HUES6 (cell line): ENCODE measurements at regions not wholly inside any gene's neighbourhood (a gene's known extent, or its start where the extent isn't known, plus 50 kb on each side); places are given as distances from the start of the nearest gene placed in this dataset.
"Not testable (repeated sequence)": the region's sequence is repeated elsewhere in the genome, so short reads cannot be mapped to it uniquely, and the experiment has no call there.

Source experiments
- H3K27ac ChIP-seq: 2 replicates; pipeline ENCODE4 v1.7.0; 2013; ENCODE audit warnings: low read depth, mild to moderate bottlenecking, low read length, inconsistent platforms
- H3K27me3 ChIP-seq: 2 replicates; pipeline ENCODE4 v1.6.1; 2013; ENCODE audit warnings: low read length; ENCODE audit not compliant: control insufficient read depth, insufficient read depth
- H3K36me3 ChIP-seq: 2 replicates; pipeline ENCODE4 v1.6.1; 2013; ENCODE audit warnings: low read length; ENCODE audit not compliant: control insufficient read depth, insufficient read depth
- H3K4me1 ChIP-seq: 2 replicates; pipeline ENCODE4 v1.6.1; 2013; ENCODE audit warnings: low read length; ENCODE audit not compliant: control insufficient read depth, insufficient read depth
- H3K4me3 ChIP-seq: 2 replicates; pipeline ENCODE4 v1.5.1; 2013; ENCODE audit warnings: low read depth, low read length
- H3K9ac ChIP-seq: one replicate; pipeline ENCODE4 v1.6.1; 2013; ENCODE audit warnings: mild to moderate bottlenecking, low read length
- H3K9me3 ChIP-seq: 2 replicates; pipeline ENCODE4 v1.6.1; 2013; ENCODE audit warnings: low read depth, low read length; ENCODE audit not compliant: control insufficient read depth, insufficient read depth

DNA sequence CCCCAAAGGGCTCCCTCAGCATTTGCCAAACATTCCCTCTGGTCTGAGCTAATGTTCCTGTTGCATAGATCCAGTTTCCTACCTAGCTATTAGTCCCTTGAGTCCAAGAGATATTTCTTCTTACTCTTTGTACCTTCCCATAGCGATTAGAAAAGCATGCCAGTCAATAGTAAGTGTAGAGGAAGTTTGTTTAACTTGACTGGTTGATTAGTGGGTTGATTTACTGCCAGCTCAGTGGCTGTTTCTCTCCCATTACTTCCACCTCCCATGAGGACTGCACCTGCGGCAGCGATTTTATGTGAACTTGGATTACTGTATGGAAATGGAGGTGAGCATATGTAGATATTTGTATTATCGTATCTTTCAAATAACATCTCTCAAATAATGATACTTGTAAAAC is 1748.4 kb upstream of the CELF4 start:
- no peaks in the 10 kb centered on the region; the same call in 1 of the 2 replicates for H3K36me3 ChIP-seq
- H3K4me1 ChIP-seq = peaks cover 8% of the 10 kb centered on the region; the same call in 1 of the 2 replicates
- no peak overlapping the region for H3K4me3 ChIP-seq
- no peaks in the 10 kb centered on the region for H3K27me3 ChIP-seq
- H3K9ac ChIP-seq = no peak overlapping the region
- H3K9me3 ChIP-seq = peaks cover 13% of the 10 kb centered on the region
- no peak overlapping the region for H3K27ac ChIP-seq

DNA sequence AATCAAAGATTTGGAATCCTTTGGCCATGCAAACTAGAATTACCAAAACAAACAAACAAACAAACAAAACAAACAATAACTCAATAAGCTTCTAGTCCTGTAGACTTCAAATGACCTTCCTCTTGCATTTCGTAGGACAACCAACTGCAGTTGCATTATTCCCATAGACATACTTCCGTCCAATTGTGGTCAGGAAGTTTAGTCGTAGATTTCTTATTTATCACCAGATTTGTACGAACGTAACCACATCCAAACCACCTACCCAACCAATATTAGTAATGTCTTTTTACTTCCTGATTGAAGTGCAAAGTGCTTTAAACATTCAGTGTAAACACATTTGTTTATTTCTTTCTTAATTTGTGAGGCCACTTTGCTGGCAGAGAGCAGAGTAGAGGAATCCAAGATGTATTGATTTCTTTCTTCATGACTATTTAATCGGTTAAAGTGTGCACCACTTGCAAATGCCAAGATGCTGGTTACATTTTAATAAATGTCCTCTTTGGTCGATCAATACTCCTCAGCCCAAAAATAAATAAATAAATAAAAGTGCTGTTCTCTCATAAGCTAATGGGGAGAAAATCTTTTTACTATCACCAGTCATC is 1745.6 kb upstream of the CELF4 start:
- H3K27ac ChIP-seq = no peak overlapping the region
- H3K4me3 ChIP-seq = no peak overlapping the region
- no peaks in the 10 kb centered on the region for H3K4me1 ChIP-seq
- H3K9ac ChIP-seq = no peak overlapping the region
- H3K27me3 ChIP-seq = no peaks in the 10 kb centered on the region
- peaks cover 28% of the 10 kb centered on the region for H3K9me3 ChIP-seq
- H3K36me3 ChIP-seq = no peaks in the 10 kb centered on the region; the same call in 1 of the 2 replicates

DNA sequence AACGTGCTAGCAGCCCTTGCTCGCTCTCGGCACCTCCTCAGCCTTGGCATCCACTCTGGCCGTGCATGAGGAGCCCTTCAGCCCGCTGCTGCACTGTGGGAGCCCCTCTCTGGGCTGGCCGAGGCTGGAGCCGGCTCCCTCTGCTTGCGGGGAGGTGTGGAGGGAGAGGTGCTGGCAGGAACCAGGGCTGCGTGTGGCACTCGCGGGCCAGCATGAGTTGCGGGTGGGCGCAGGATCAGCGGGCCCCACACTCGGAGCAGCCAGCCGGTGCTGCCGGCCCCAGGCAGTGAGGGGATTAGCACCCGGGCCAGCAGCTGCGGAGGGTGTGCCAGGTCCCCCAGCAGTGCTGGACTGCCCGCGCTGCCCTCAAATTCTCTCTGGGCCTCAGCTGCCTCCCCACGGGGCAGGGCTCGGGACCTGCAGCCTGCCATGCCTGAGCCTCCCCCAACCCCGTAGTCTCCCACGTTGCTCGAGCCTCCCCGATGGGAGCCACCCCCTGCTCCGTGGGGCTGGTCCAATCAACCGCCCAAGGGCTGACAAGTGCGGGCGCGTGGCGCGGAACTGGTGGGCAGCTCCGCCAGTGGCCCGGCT is 1743.4 kb upstream of the CELF4 start:
- H3K27me3 ChIP-seq = not testable (repeated sequence)
- peaks cover 28% of the 10 kb centered on the region for H3K9me3 ChIP-seq

DNA sequence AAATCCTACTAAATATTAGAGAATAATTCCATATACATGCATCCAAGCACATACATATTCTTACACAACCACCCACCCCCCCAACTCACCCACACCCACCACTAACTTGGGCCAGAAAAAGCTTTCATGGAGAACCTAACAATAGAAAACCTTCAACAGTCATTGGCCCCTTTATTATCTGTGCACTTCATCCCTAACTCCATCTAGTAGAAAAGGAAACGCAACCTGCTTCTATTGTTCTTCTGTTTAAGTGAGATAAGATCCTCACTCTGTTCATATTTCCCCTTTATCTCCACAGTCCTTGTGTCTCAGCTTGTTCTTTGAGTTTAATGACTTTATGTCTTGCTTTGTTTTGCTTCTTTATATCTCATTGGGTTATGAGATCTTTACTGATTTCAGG is 1740.2 kb upstream of the CELF4 start:
- peaks cover 34% of the 10 kb centered on the region for H3K9me3 ChIP-seq
- H3K36me3 ChIP-seq = no peaks in the 10 kb centered on the region; the same call in 1 of the 2 replicates
- no peak overlapping the region for H3K27ac ChIP-seq
- H3K27me3 ChIP-seq = no peaks in the 10 kb centered on the region
- H3K4me1 ChIP-seq = no peaks in the 10 kb centered on the region
- no peak overlapping the region for H3K4me3 ChIP-seq
- H3K9ac ChIP-seq = no peak overlapping the region

More for the DNA sequence above, 1743.4 kb upstream of the CELF4 start:
- not testable (repeated sequence) for H3K4me1 ChIP-seq, H3K9ac ChIP-seq, H3K4me3 ChIP-seq, H3K36me3 ChIP-seq, H3K27ac ChIP-seq

DNA sequence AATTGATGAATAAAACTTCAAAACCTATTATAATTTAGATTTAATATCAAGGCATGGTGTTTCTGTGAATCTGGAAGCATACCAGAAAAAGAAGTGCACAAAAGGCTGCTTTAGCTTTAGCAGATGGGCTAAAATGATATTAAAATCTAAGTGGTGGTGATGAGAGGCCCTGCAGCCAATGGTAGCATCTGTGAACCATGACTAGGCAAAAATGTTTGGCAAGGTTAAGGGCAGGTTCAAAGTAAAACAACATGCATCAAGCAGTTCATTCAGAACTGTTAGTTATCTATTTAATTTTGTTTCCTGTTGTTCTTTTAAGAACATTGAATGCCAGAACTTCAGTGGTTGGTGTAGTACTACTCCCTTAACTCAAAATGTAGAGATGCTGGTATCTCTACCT is 1736.9 kb upstream of the CELF4 start:
- Histone ChIP-seq H3K36me3 (no peaks in the 10 kb centered on the region), H3K27ac (no peak overlapping the region), H3K9me3 (peaks cover 8% of the 10 kb centered on the region)

DNA sequence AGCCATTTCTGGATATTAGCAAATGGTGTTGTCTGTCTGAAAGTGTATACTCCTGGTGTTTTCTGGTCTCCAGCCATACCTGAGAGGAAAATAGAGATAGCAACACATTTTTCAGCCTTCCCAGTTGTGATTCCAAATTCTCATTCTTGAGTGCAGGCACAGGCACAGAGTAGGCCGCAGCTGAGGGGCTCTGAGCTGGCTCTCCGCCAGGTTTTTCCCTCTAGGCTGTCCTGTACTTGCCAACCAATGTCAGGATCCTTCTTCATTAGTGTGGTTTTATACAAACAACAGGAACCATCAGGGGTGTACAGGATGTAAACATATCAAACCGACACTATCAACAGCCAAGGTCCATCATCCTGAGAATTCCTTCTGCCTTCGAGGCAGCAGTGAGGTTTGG is 1733.6 kb upstream of the CELF4 start:
- 0 out of 2 replicates have a peak, but pooled peaks cover 8% of the 10 kb centered on the region for H3K4me1 ChIP-seq
- no peaks in the 10 kb centered on the region for H3K36me3 ChIP-seq
- H3K27me3 ChIP-seq = no peaks in the 10 kb centered on the region
- H3K9me3 ChIP-seq = peaks cover 7% of the 10 kb centered on the region
- no peak overlapping the region for H3K4me3 ChIP-seq
- H3K27ac ChIP-seq = no peak overlapping the region
- H3K9ac ChIP-seq = no peak overlapping the region

More for the DNA sequence above, 1736.9 kb upstream of the CELF4 start:
- Histone ChIP-seq H3K4me1 (0 out of 2 replicates have a peak, but pooled peaks cover 8% of the 10 kb centered on the region), H3K9ac (no peak overlapping the region), H3K4me3 (no peak overlapping the region), H3K27me3 (no peaks in the 10 kb centered on the region)

DNA sequence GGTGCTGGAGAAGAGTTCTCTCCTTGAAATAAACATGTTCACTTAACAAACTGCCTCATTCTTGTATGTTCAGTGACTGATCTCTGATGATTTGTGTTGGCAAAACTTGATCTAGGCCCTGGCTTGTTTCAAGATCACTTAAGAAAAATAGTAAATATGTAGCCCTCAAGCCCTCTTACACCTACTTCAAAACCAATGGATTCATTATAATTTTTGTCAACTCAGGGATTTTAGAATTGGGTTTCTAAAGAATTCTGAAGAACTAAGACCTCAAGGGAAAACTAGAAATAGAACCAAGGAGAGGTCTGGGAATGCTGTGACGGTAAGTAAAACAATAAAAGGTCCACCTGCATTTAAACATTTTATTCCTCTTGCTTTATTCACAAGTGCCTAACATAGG is 1731.6 kb upstream of the CELF4 start:
- no peak overlapping the region for H3K4me3 ChIP-seq
- no peak overlapping the region for H3K9ac ChIP-seq
- H3K36me3 ChIP-seq = no peaks in the 10 kb centered on the region
- H3K27ac ChIP-seq = no peak overlapping the region
- H3K4me1 ChIP-seq = 0 out of 2 replicates have a peak, but pooled peaks cover 8% of the 10 kb centered on the region
- H3K9me3 ChIP-seq = no peaks in the 10 kb centered on the region
- no peaks in the 10 kb centered on the region for H3K27me3 ChIP-seq

DNA sequence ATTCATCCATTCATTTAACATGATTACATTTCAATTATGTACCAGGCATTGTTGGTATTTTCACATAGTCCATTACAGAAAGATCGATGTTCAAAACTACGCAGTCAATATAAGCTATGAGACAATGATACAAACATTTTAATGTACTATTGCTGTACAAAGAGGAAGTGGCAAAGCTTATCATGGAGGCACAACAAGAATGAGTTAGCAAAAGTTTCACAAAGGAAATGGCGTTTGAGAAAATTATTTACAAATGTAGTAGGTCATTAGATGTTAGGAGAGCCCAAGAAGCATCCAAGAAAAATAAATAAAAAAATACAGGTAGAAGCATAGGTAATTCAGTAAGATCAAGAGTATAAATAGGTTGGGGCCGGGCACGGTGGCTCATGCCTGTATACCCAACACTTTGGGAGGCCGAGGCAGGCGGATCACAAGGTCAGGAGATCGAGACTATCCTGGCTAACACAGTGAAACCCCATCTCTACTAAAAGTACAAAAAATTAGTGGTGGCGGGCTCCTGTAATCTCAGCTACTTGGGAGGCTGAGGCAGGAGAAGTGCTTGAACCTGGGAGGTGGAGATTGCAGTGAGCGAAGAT is 1730.8 kb upstream of the CELF4 start:
- Histone ChIP-seq H3K27ac (no peak overlapping the region), H3K36me3 (no peaks in the 10 kb centered on the region), H3K27me3 (no peaks in the 10 kb centered on the region), H3K4me3 (no peak overlapping the region), H3K9ac (no peak overlapping the region), H3K9me3 (no peaks in the 10 kb centered on the region), H3K4me1 (0 out of 2 replicates have a peak, but pooled peaks cover 8% of the 10 kb centered on the region)

DNA sequence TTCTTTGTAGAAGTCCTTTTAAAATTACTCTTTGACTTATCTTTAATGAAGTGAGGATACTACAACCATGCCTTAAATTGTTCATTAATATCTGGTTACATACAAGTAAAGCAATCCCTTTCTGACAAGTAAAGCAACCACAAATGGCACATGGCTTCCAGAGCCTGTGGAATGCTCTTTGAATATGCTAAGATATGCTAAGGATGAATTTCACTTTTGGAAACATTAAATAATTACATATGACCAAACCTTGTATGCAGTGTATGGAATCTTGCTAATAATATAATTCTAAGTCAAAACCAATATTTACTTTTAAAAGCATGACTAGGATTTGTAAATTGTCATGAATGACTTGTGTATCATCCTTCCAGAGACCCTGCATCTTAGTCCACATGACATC is 1711.2 kb upstream of the CELF4 start:
- Histone ChIP-seq H3K9me3 (no peaks in the 10 kb centered on the region), H3K36me3 (no peaks in the 10 kb centered on the region), H3K27me3 (no peaks in the 10 kb centered on the region), H3K4me1 (peaks cover 14% of the 10 kb centered on the region; the same call in 1 of the 2 replicates), H3K27ac (no peak overlapping the region), H3K9ac (no peak overlapping the region), H3K4me3 (no peak overlapping the region)

DNA sequence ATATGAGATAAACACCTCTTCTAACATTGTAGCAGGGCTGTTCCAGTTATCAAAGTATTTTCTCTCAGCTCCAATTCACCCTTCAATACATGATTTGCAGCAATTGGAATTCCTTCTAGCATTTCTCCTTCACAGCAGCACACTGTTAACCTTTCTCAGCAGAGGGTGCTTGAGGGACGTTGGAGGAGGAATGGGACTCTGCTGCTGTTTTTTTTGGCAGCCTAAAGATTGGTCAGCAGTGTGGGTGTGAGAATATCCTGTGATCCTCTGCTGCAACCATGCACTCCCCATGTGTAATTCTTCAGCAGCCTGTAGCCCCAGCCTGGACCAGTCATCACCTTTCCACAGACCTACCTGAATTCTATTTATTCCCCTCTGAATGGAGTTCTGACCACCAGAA is 1708.9 kb upstream of the CELF4 start:
- no peak overlapping the region for H3K27ac ChIP-seq
- H3K9ac ChIP-seq = no peak overlapping the region
- H3K9me3 ChIP-seq = no peaks in the 10 kb centered on the region
- no peaks in the 10 kb centered on the region for H3K36me3 ChIP-seq
- peaks cover 16% of the 10 kb centered on the region; the same call in 1 of the 2 replicates for H3K4me1 ChIP-seq
- no peaks in the 10 kb centered on the region for H3K27me3 ChIP-seq
- H3K4me3 ChIP-seq = no peak overlapping the region

DNA sequence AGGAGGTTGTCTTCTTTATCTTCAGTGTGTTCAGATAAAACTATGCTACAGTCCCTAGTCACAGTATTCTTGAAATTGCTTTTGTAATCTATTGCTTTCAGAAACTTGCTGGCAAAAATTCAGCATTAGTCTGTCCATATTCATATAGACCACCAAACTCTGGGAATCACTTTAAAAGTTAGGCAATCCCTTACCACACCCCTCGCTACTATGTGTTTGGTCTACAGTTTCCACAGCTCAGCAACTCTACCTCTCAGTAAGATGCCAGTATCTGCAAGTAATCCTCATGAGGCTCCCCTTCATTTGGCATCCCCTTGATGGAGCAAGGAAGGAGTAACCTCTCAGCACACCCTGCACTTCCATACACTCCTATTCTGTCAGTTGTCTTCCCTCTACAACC is 1706.6 kb upstream of the CELF4 start:
- H3K36me3 ChIP-seq = no peaks in the 10 kb centered on the region
- no peaks in the 10 kb centered on the region for H3K9me3 ChIP-seq
- peaks cover 16% of the 10 kb centered on the region; the same call in 1 of the 2 replicates for H3K4me1 ChIP-seq
- H3K4me3 ChIP-seq = no peak overlapping the region
- H3K27me3 ChIP-seq = no peaks in the 10 kb centered on the region
- no peak overlapping the region for H3K27ac ChIP-seq
- H3K9ac ChIP-seq = no peak overlapping the region
